ENCODE measurements at regions not wholly inside any gene's neighbourhood (a gene's known extent, or its start where the extent isn't known, plus 50 kb on each side); places are given as distances from the start of the nearest gene placed in this dataset.

- no peak for ATAC-seq
- Histone ChIP-seq H3K36me3 (ENCODE audit: low read depth) (no peaks in the 10 kb centered on the region), H3K4me1 (ENCODE audit: low read depth) (peaks cover 25% of the 10 kb centered on the region), H3K4me3 (no peak overlapping the region), H3K9me3 (no peaks in the 10 kb centered on the region)
- intact Hi-C loops (cut with DNase I, micrococcal nuclease): loop anchor here in 1 of 2 donors (5.0 kb wide), 1 partner anchor 48 kb away; no protein-coding TSS in a partner anchor
- no peak for TF ChIP-seq CTCF (IDR thresholded peaks at IDR 0.05)
- no peak for DNase-seq
Measured at GRCh38 chr12:92503971-92504593, 198.7 kb upstream of the PLEKHG7 start.

- Histone ChIP-seq H3K9me3 (no peaks in the 10 kb centered on the region), H3K4me1 (ENCODE audit: low read depth) (peaks cover 25% of the 10 kb centered on the region), H3K36me3 (ENCODE audit: low read depth) (no peaks in the 10 kb centered on the region), H3K4me3 (no peak overlapping the region)
- DNase-seq (peak in 1 of 3 donors; percentile 8), ATAC-seq (no peak)
- no peak for TF ChIP-seq CTCF (IDR thresholded peaks at IDR 0.05)
- intact Hi-C loops (cut with DNase I, micrococcal nuclease): loop anchor here in 1 of 2 donors (5.0 kb wide), 1 partner anchor 49 kb away; no protein-coding TSS in a partner anchor
Measured at GRCh38 chr12:92503029-92503931, 199.5 kb upstream of the PLEKHG7 start.

- DNase-seq (peak in 1 of 3 donors; percentile 21), ATAC-seq (peak; percentile 19)
Measured at GRCh38 chr12:92502417-92503028, 200.3 kb upstream of the PLEKHG7 start.

GRCh38 chr12:92496790-92497189 lies 206.0 kb upstream of the PLEKHG7 start:
- H3K4me1 ChIP-seq (ENCODE audit: low read depth): no peaks in the 10 kb centered on the region
- DNase-seq: no peak
- no peak overlapping the region for H3K4me3 ChIP-seq
- intact Hi-C loops (cut with DNase I, micrococcal nuclease): no loop called here
- ATAC-seq: no peak
- TF ChIP-seq CTCF (IDR thresholded peaks at IDR 0.05): no peak
- H3K36me3 ChIP-seq (ENCODE audit: low read depth): no peaks in the 10 kb centered on the region
- no peaks in the 10 kb centered on the region for H3K9me3 ChIP-seq

More at GRCh38 chr12:92502417-92503028, 200.3 kb upstream of the PLEKHG7 start:
- TF ChIP-seq CTCF (IDR thresholded peaks at IDR 0.05): no peak
- intact Hi-C loops (cut with DNase I, micrococcal nuclease): loop anchor here in 1 of 2 donors (5.0 kb wide), 1 partner anchor 50 kb away; no protein-coding TSS in a partner anchor
- Histone ChIP-seq H3K9me3 (no peaks in the 10 kb centered on the region), H3K4me1 (ENCODE audit: low read depth) (peaks cover 25% of the 10 kb centered on the region), H3K4me3 (no peak overlapping the region), H3K36me3 (ENCODE audit: low read depth) (no peaks in the 10 kb centered on the region)

GRCh38 chr12:92495108-92495507 lies 207.7 kb upstream of the PLEKHG7 start:
- Histone ChIP-seq H3K4me1 (ENCODE audit: low read depth) (no peaks in the 10 kb centered on the region), H3K4me3 (no peak overlapping the region), H3K36me3 (ENCODE audit: low read depth) (no peaks in the 10 kb centered on the region), H3K9me3 (no peaks in the 10 kb centered on the region)
- ATAC-seq (no peak), DNase-seq (no peak)
- TF ChIP-seq CTCF (IDR thresholded peaks at IDR 0.05): no peak
- intact Hi-C loops (cut with DNase I, micrococcal nuclease): no loop called here

All from mucosa of descending colon (tissue), 3 donors.